EL (cell line): ENCODE measurements at regions not wholly inside any gene's neighbourhood (a gene's known extent, or its start where the extent isn't known, plus 50 kb on each side); places are given as distances from the start of the nearest gene placed in this dataset.
"Not testable (repeated sequence)": the region's sequence is repeated elsewhere in the genome, so short reads cannot be mapped to it uniquely, and the experiment has no call there.

Experiments
- DNase-seq: peaks from one replicate; pipeline ENCODE4 v3.0.0-alpha.2; 2016

DNA sequence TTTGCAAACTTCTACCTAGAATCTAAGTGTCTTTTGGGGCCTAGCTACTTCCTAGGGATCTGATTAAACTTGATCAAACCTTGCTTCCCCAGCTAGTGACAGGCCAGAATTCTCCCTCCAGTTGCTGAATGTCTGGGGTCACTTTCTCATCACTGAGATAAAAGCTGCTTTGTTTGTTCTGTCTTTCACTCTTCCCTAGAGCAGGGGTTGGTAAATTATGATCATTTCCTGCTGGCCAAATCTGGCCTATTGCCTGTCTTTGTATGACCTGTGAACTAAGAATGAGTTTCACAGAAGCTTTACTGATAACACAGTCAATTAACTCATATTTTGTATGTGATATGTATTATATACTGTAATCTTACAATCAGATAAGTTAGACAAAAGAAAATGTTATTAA lies 157.8 kb upstream of the AADAT start:
- DNase-seq = no peak

DNA sequence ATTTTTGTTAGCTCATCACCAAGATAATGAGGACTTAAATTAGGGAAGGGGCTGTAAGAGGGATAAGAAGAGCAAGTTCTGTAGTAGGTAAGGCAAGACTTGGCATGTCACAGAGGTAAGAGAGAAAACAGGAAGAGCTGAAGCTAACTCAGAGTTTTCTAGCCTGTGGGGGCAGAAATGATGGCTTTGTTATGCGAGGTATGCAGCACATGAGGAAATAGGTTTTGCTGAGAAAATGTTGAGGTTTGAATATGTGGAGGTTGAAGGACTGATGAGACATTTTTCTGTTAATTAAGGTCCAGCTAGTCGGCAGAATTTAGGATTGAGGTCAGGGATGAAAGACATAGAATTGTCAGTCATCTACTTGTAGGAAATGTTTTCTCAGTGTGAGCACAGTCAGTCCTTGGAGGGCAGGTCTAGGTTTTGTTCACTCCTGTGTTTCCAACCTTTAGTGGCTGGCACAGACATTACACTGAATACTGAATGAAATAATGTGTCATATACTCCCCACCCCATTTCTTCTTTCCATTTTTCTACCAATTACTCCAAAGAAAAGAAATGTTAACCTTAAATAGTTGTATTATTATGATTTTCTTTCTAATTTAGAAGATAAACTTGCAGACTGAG lies 154.0 kb upstream of the AADAT start:
- DNase-seq = no peak

DNA sequence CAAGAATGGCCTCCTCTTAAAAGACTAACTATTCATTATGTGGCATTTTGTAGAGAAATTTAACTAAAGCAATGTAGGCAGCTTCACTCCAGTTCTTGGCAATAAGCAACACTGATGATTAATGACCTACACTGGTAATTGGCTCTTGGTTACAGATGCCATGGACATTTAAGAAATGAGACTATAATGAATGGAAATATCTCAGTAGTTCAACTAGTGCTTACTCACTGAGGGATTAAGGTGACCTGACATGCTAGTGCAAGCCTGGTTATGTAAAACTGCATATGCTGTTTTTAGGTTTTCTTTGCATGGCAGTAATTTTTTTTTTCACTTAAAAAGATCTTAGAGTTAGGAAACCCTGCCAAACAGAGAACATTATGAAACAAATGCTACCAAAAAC lies 152.7 kb upstream of the AADAT start:
- DNase-seq = no peak

DNA sequence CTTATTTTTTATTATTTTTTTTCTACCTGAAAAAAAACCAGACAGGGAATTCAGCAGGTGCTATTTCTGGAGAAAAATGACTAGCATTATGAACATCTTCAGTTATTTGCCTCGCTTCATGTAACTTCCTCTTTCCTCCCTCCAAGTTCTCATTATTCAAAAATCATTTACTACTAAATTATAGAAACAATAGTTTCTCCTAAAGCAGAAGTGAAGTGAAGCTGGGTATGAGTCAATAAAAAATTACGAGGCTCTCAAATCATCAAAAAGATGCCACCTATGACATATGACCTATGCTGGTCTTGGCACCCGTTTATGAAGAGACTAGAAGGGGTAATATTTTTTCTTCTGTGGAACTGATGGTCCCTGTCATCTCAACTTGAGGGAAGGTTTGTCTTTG lies 145.0 kb upstream of the AADAT start:
- DNase-seq = no peak

DNA sequence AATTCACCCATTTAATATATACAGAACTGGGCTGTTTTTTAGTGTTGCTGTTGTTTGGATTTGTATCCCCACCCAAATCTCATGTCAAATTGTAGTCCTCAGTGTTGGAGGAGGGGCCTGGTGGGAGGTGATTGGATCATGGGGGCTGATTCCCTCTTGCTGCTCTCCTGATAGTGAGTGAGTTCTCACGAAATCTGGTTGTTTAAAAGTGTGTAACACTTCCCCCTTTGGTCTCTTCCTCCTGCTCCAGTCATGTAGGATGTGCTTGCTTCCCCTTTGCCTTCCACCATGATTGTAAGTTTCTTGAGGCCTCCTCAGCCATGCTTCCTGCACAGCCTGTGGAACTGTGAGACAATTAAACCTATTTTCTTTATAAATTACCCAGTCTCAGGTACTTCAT lies 141.6 kb upstream of the AADAT start:
- DNase-seq = no peak

DNA sequence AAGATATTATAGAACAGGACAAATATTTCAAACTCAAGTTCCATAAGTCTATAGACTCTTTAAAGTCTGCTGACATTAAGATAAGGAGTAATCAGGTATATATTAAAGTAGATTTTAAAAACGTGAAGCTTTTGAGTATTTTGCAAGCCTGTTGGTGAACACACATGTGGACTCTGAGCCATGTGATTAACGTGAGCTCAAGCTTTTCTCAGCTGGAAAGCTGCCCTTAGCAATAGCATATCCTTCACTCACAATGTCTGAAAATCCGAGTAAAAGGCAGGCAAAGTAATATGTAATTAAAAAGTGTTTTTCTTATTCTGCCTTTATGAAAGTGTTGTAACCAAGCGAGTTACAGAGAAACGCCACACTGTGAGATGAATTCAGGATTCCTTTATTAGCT lies 140.5 kb upstream of the AADAT start:
- no peak for DNase-seq

DNA sequence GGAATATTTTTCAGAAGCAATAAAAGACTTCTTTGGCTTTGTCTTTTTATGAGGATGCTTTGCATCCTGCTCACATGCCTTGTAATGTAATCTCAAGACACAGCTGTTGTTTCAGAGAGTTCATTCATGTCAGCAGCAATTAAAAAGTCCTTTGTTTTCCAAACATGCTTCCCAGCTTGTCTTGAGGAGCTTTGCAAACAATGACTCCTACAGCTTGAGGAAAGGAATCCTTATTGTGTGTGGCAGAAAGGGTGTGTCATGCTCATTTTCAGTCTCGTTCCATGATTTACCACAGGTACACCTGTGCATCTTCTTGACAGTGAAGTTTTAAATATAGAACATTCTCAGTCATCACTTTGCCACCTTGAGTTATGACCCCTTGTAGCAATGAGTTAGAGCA lies 139.2 kb upstream of the AADAT start:
- DNase-seq = no peak

DNA sequence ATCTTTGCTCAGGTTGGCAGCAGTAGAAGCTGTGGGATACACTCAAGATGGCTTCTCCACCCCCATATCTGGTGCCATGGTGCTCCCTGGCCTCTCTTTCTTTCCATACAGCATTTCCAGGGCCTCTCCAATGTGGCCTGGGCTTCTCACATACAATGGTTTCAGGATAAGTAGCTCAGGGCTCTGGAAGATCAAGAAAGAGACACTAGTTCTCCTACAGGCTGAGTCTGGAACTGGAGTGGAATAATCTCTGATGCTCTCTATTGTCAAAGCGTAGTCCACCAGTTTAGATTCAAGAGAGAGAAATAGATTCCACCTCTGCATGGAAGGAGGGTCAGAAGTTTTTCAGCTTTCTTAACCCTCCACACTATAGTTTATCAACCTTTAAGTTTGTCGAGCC lies 138.2 kb upstream of the AADAT start:
- DNase-seq = no peak

DNA sequence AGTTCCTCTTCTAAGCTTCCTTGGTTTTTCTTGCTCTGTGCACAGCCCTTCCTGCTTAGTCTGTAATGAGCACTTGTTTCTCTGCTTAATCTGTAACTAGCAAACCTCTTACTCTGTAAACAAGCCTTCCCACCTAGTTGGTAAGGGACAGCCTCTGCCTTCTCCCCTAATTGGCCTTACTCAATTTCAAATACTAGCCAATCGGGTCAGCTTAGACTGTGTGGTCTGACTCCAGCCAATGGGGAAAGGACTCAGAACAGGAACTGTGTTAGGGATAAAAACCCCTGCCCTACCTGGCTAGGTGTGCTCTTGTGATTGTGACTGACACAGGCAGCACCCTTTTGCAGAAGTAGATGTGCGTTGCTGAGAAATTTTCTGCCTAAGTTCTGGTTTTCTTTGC lies 136.5 kb upstream of the AADAT start:
- DNase-seq = no peak

DNA sequence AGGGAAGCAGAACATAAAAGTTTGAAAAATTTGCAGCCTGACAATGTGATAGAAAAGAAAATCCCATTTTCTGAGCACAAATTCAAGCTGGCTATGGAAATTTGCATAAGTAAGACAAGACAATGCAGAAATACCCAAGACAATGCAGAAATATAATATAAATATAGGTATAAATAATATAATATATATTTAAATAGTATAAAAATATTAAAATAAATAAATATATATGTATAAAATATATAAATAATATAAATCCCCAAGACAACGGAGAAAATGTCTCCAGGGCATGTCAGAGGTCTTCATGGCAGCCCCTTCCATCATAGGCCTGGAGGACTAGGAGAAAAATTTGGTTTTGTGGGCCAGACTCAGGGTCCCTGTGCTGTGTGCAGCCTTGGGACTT lies 125.0 kb upstream of the AADAT start:
- DNase-seq = no peak

DNA sequence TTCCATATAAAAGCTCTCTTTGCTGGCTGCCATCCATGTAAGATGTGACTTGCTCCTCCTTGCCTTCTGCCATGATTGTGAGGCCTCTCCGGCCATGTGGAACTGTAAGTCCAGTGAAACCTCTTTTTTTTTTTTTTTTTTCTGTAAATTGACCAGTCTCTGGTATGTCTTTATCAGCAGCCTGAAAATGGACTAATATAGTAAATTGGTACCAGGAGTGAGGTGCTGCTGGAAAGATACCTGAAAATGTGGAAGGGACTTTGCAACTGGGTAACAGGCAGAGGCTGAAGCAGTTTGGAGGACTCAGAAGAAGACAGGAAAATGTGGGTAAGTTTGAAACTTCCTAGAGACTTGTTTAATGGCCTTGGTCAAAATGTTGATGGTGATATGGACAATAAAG lies 124.3 kb upstream of the AADAT start:
- no peak for DNase-seq

DNA sequence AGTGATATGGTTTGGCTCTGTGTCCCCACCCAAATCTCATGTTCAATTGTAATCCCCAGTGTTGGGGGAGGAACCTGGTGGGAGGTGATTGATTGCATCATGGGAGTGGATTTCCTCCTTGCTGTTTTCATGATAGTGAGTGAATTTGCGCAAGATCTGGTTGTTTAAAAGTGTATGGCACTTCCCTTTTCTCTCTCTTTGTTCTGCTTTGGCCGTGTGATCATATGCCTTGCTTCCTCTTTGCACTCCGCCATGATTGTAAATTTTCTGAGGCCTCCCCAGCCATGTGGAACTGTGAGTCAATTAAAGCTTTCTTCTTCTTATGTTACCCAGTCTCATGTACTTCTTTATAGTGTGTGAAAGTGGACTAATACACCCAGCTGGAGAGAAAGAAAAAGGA lies 113.0 kb upstream of the AADAT start:
- no peak for DNase-seq

DNA sequence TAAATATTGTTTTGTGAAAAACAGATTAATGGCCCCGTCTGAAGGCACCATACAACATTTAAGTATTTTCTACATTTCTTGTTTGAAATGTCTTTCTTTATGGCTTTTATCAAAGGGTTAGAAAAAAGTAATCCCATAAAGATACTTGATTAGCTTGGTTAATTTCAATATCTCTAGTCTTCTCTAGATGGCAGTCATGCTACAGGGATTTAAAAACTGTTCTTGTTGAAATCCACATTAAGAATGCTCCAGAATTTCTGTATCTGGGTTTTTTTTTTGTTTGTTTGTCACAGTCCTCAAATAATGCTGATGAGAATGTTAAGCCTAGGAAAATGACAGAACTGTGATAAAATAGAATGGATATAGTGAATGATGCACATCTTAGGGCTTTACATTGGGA lies 109.0 kb upstream of the AADAT start:
- DNase-seq = no peak

DNA sequence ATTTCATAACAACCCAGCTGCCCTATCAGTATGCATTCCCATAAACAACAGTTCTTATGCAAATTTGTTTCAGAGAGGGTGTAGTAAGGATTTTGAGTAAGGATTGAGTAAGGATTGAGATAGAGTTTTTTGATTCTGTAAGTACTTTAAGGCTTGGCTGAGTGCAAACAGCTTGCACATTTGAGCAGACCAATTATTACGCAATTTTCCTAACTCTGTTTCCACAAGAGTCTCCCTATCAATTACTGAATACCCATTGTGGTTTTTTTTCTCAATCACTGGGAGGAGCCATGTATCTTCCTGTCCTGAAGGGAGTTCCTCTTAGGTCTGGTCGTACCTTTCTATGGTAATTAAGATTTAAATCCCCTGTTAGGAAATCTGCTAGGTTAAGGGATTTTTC lies 105.0 kb upstream of the AADAT start:
- DNase-seq = not testable (repeated sequence)

DNA sequence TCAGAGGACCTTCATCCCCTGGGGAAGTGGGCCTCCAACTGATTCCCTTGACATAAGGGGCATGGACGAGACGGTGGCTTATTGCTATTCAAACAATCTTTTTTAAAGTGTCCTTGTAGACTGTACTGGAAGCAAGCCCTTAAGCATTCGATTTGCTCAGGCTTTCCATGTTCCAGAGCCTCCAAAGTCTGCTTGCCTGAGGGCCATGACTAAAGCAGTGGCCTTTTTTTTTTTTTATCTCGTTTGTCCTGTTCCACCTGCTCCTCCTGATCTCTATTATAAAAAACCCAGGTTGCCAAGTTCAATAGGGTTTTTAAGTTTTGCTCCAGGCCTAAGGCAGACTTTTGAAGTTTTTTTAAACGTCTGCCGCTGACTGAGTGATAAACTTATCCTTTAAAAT lies 103.7 kb upstream of the AADAT start:
- DNase-seq = no peak

DNA sequence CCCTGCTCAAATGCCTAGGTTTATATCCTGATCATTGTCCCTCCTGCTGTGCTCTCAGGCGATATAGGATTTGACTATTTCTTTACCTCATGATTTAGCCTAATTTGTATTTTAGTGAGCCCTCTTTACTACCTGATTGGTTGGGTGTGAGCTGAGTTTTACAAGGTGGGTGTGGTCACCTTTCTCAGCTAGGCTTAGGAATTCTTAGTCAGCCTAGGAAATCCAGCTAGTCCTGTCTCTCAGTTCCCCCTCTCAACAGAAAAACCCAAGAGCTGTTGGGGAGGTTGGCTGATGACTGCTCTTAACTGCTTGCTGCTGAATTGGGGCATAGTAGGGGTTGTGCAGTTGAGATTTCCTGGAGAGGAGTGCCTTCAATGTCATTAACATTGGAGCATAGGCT lies 100.5 kb upstream of the AADAT start:
- no peak for DNase-seq

DNA sequence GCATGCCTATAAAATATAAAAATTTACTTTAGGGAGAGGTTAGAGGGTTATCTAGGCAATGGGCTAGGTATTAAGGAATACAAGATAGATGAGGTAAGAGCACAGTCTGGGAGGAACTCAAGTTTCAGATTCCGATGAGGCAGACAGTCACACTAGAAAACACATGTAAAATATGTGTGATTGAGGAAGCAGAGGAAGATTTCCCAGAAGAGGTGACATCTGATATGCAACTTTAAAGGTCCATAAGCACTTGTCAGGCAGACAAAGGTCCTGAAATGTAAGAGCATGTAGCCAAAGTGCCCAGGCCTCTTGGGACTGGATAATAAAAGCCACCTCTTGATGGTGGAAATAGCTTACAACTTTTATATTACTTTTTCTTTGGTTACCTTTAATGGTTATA lies 81.1 kb upstream of the AADAT start:
- DNase-seq = no peak

DNA sequence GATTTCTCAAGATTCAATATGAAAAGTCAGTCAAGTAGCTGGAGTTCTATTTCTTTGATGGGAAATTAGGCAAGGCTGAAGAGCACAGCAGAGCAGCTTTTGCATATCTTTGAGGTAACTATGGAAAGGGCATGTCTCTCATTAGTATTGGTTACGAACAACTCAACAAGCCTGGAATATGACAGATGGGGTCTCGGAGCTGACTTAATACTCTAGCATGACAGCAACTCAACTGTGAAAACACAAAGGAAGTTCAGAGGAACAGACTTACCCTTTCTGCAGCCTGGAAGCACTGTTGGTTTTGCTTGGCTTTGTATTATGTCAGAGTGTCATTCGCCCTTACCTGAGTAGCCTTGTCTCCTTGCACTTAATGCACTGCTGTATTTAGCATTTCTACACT lies 79.9 kb upstream of the AADAT start:
- no peak for DNase-seq

DNA sequence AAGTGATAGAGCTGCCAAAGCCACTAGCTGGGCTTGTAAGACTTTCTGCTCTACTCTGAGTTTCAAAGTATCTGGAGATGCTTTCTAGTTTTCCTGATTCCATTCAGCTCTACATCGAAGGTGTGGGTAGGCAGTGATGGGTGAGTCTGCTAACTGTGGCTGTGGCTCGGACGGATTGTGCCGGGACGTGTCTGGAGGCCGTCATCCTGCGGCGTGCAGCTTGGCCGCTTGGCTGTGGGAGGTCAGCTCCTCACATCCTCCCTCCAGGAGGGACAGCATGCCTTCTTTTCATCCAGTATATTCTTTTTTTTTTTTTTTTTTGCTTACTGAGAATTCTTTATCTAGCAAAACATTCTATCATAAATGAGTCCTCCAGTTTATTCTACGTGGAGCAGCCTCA lies 77.9 kb upstream of the AADAT start:
- DNase-seq = no peak

DNA sequence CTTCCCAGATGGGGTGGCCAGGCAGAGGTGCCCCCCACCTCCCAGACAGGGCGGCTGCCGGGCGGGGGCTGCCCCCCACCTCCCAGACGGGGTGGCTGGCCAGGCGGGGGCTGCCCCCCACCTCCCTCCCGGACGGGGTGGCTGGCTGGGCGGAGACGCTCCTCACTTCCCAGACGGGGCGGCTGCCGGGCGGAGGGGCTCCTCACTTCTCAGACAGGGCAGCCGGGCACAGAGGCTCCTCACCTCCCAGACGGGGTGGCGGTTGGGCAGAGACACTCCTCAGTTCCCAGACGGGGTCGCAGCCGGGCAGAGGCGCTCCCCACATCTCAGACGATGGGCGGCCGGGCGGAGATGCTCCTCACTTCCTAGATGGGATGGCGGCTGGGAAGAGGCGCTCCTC lies 76.4 kb upstream of the AADAT start:
- DNase-seq = not testable (repeated sequence)

DNA sequence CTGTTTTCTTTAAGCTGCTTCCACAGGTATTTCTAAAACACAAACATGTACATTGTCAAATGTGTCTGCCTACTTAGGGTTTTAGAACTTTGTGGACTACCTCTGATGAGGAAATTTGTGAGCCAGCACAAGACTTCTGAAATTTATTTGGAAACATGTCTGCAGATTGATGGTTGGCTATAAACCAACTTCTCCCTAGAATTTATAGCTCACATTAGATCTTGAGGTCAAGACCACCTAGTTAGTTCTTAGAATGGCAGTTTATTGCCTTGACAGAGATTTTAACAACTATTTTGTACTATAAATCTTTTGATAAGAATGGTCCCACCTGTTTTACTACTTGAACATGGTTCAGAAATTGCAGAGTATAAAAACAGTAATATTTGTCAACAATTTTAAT lies 72.7 kb upstream of the AADAT start:
- no peak for DNase-seq

DNA sequence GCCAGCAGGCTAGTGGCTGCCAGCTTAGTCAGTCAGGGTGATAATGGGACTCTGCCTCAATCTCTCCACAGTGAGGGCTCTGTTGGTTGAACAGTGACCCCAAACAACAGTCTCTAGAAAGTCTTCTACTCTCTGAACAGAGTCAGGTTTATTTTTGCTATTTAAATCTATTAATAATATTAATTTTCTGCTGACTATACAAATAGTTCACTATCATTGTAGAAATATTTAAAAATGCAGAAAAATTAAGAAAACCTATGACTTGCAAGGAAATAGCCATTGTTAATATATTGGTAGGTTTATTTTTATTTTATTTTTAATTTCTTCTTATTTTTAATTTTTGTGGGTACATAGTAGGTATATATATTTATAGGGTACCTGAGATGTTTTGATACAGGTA lies 67.9 kb upstream of the AADAT start:
- no peak for DNase-seq

DNA sequence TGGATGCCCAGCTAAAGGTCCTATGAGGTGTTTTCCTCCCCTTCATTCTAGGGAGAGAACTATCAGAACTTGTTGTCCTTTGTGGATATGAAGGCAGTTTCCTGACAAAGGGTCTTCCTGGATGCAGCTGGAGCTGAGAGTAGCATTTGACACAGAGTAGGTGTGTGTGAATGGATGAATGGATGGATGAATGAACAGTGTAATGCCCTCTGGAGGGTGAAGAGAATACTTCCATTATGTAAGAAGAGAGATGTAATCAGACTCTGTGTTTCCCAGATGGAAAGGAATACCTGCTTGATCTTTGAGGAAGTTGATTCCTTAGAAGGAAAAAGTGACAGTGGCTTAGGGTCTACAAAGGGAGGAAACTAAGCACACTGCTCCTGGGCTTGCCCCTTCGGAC lies 55.4 kb upstream of the AADAT start:
- no peak for DNase-seq

DNA sequence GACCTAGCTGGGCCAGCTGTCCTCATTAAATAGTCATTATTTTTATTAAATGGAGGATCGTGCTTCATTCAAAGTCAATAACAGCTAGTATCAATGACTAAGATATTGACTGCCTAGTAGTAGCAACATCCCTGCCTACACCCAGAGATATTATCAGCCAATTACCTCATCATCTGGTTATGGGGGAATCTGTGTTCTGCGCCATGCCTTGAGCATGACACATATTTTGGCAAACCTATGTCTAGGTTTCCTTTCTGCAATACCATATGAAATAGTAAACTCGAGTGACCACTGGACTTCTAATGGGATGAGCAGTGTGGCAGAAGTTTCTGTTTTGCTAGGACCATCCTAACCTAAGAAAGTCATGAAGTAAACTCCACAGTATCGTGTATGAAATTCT lies 50.0 kb upstream of the AADAT start:
- peak; percentile 75 for DNase-seq
